ENCODE measurements at regions not wholly inside any gene's neighbourhood (a gene's known extent, or its start where the extent isn't known, plus 50 kb on each side); places are given as distances from the start of the nearest gene placed in this dataset.

DNA sequence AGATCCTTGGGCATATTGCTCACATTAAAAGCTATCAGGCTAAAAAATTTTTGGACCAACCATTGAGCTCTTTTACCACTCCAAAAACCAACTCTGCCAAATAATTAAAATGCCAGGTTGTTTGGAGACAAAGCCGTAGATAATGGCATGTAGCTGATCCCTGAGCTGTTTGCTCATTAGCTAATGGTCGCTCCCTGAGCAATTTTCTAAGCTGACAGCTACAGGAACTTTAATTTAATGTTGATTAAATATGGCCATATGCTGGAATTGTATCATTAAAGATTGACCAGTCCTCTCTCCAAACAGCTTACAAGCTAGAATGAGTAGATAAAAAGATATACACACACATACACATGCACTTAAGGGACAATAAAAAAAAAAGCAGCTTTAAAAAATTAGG, 216.2 kb upstream of the ARHGAP20 start:
- TF ChIP-seq, protein P1, sequence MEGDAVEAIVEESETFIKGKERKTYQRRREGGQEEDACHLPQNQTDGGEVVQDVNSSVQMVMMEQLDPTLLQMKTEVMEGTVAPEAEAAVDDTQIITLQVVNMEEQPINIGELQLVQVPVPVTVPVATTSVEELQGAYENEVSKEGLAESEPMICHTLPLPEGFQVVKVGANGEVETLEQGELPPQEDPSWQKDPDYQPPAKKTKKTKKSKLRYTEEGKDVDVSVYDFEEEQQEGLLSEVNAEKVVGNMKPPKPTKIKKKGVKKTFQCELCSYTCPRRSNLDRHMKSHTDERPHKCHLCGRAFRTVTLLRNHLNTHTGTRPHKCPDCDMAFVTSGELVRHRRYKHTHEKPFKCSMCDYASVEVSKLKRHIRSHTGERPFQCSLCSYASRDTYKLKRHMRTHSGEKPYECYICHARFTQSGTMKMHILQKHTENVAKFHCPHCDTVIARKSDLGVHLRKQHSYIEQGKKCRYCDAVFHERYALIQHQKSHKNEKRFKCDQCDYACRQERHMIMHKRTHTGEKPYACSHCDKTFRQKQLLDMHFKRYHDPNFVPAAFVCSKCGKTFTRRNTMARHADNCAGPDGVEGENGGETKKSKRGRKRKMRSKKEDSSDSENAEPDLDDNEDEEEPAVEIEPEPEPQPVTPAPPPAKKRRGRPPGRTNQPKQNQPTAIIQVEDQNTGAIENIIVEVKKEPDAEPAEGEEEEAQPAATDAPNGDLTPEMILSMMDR (IDR thresholded peaks at IDR 0.05), result no peak
- TF ChIP-seq POLR2A (IDR thresholded peaks at IDR 0.05), result no peak
